ENCODE measurements at regions not wholly inside any gene's neighbourhood (a gene's known extent, or its start where the extent isn't known, plus 50 kb on each side); places are given as distances from the start of the nearest gene placed in this dataset.

- no peak for TF ChIP-seq CUX1 (IDR thresholded peaks at IDR 0.05; ENCODE audit: insufficient replicate concordance, low read depth, low read length)
- no peak for TF ChIP-seq ZNF622 (IDR thresholded peaks at IDR 0.05)
- no peak for TF ChIP-seq JUNB (IDR thresholded peaks at IDR 0.05)
- no peak for TF ChIP-seq CTCF (IDR thresholded peaks at IDR 0.05 in 2 of 3, conservative IDR thresholded peaks at IDR 0.05 in 1 of 3; ENCODE audit: control insufficient read depth in 2 of 3, extremely low read depth in 1 of 3, insufficient read depth in 1 of 3, low read depth in 3 of 3, low read length in 3 of 3)
- TF ChIP-seq NR2F1 (conservative IDR thresholded peaks at IDR 0.05): no peak
- TF ChIP-seq TBL1XR1 (IDR thresholded peaks at IDR 0.05; ENCODE audit: low read depth, low read length): no peak
Measured at GRCh38 chr4:119745351-119745750, 116.7 kb upstream of the PDE5A start (continued).

- no peaks in the 10 kb centered on the region for H3K36me3 ChIP-seq (ENCODE audit: control insufficient read depth in 2 of 2, insufficient read depth in 2 of 2, low read length in 1 of 2)
- FAIRE-seq (no peak), DNase-seq (ENCODE audit: low read depth, low spot score) (no peak), ATAC-seq (no peak)
- H3K79me2 ChIP-seq (ENCODE audit: control insufficient read depth, insufficient read depth, low read length): no peaks in the 10 kb centered on the region
- in situ Hi-C loops (cut with MboI): no loop called here
- CTCF ChIA-PET: no interaction called here
- 7% methylated on average over 3 of the region's 3 CpGs for WGBS (ENCODE audit: insufficient coverage, insufficient replicate concordance, low lambda C conversion rate, missing lambda C conversion rate)
- no peaks in the 10 kb centered on the region for H3K27me3 ChIP-seq (replicated peaks in 1 of 2; ENCODE audit: control insufficient read depth in 2 of 2, insufficient read depth in 2 of 2, low read length in 1 of 2)
- RAD21 ChIA-PET (ENCODE audit: unreplicated experiment): no interaction called here
- no peaks in the 10 kb centered on the region for H3K4me1 ChIP-seq (ENCODE audit: control insufficient read depth, insufficient read depth, low read length)
- H2AFZ ChIP-seq (ENCODE audit: control insufficient read depth, low read depth, low read length): no peak overlapping the region
- no peaks in the 10 kb centered on the region for H4K20me1 ChIP-seq (ENCODE audit: control insufficient read depth, insufficient read depth)
- SMC1A ChIA-PET (ENCODE audit: uncharacterized antibody, unreplicated experiment): interaction anchor here (0.6 to 0.8 kb wide), 2 partner anchors 78 to 759 kb away, joined by 3 read pairs; no protein-coding TSS in a partner anchor
- no peak overlapping the region for H3K27ac ChIP-seq (ENCODE audit: control insufficient read depth, insufficient read depth)
- intact Hi-C loops (cut with micrococcal nuclease; ENCODE audit: unreplicated experiment): no loop called here
- H3K9ac ChIP-seq (ENCODE audit: control insufficient read depth, insufficient read depth, low read length): no peak overlapping the region
- no peak overlapping the region for H3K4me3 ChIP-seq
- H3K9me3 ChIP-seq (replicated peaks; ENCODE audit: control insufficient read depth, insufficient read depth, low read length): no peaks in the 10 kb centered on the region
- H3K4me2 ChIP-seq (ENCODE audit: control insufficient read depth, insufficient read depth): no peak overlapping the region
- BruUV-seq (replicated peaks): no TSS peak
- POLR2A ChIA-PET: interaction anchor here (0.5 kb wide), 1 partner anchor 136 kb away, joined by 3 read pairs; no protein-coding TSS in a partner anchor
- TF ChIP-seq BHLHE40 (IDR thresholded peaks at IDR 0.05; ENCODE audit: borderline replicate concordance in 1 of 2, low read depth in 2 of 2, low read length in 1 of 2) (no peak), YY1 (IDR thresholded peaks at IDR 0.05; ENCODE audit: low read depth, low read length) (no peak), STAT3 (IDR thresholded peaks at IDR 0.05; ENCODE audit: low read depth, low read length) (no peak), HCFC1 (IDR thresholded peaks at IDR 0.05; ENCODE audit: low read length) (no peak), ZNF274 (IDR thresholded peaks at IDR 0.05; ENCODE audit: insufficient read depth, insufficient read length) (no peak), MXI1 (IDR thresholded peaks at IDR 0.05; ENCODE audit: low read depth, low read length) (no peak), ASH2L (IDR thresholded peaks at IDR 0.05; ENCODE audit: borderline replicate concordance, low read depth) (no peak), MLLT1 (IDR thresholded peaks at IDR 0.05) (no peak), TBL1XR1 (IDR thresholded peaks at IDR 0.05; ENCODE audit: low read depth, low read length) (no peak), MEF2B (IDR thresholded peaks at IDR 0.05; ENCODE audit: partially characterized antibody, poor library complexity, severe bottlenecking) (no peak), PML (IDR thresholded peaks at IDR 0.05; ENCODE audit: low read length) (no peak), KDM1A (IDR thresholded peaks at IDR 0.05; ENCODE audit: borderline replicate concordance) (no peak)
Measured at GRCh38 chr4:119744580-119744979, 116.0 kb upstream of the PDE5A start.

Measured in GM12878 (cell line).